Progenitor cell of endocrine pancreas (in vitro differentiated cells): ENCODE measurements at regions not wholly inside any gene's neighbourhood (a gene's known extent, or its start where the extent isn't known, plus 50 kb on each side); places are given as distances from the start of the nearest gene placed in this dataset.

Source experiments
- DNase-seq: peaks from one replicate; pipeline ENCODE4 v3.0.0; 2021; ENCODE audit warnings: low spot score; ENCODE audit not compliant: unreplicated experiment
- H3K27ac Mint-ChIP-seq: 2 replicates; pipeline ENCODE4 v1.8.0; 2021; ENCODE audit warnings: mild to moderate bottlenecking, moderate library complexity, mixed read lengths
- H3K27me3 Mint-ChIP-seq: 2 replicates; pipeline ENCODE4 v1.8.0; 2021; ENCODE audit warnings: mixed read lengths
- H3K36me3 Mint-ChIP-seq: 2 replicates; pipeline ENCODE4 v1.8.0; 2022; ENCODE audit warnings: mixed read lengths; ENCODE audit not compliant: insufficient read depth
- H3K4me1 Mint-ChIP-seq: 2 replicates; pipeline ENCODE4 v1.8.0; 2021; ENCODE audit warnings: low read depth, mixed read lengths
- H3K4me3 Mint-ChIP-seq: 2 replicates; pipeline ENCODE4 v1.8.0; 2021; ENCODE audit warnings: low read depth, mild to moderate bottlenecking, moderate library complexity, mixed read lengths
- H3K9me3 Mint-ChIP-seq: 2 replicates; pipeline ENCODE4 v1.8.0; 2021; ENCODE audit warnings: low read depth, mixed read lengths
- TF ChIP-seq, protein P1 (sequence below): fragments of 200-600 bp; sonication (generic); IDR thresholded peaks from one replicate; pipeline ENCODE4 v1.5.0; 2021; ENCODE audit warnings: antibody characterized with exemption, mild to moderate bottlenecking; ENCODE audit not compliant: unreplicated experiment

DNA sequence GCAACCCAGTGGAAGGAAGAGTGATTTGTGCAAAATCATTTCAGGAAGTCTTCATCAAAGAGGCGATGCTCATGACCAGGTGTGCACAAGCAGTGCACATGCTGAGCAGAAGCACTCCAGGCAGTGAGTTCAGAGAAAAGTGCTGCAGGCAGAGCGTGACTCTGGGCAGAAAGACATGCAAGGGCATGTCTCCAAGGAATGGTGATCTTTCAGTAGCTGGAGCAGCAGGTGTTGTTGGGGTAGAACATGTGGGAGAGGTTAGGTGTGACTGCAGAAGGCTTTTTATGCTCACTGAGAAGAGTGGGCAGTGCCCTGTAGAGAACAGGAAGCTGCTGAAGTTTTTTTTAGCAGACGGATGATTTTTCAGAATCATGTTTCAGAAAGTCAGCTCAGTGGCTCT is 545.4 kb upstream of the TLE4 start:
- H3K4me1 Mint-ChIP-seq: no peaks in the 10 kb centered on the region
- DNase-seq: no peak
- no peaks in the 10 kb centered on the region for H3K36me3 Mint-ChIP-seq
- H3K27me3 Mint-ChIP-seq: peaks cover 6% of the 10 kb centered on the region
- no peak overlapping the region for H3K27ac Mint-ChIP-seq
- TF ChIP-seq, protein P1, sequence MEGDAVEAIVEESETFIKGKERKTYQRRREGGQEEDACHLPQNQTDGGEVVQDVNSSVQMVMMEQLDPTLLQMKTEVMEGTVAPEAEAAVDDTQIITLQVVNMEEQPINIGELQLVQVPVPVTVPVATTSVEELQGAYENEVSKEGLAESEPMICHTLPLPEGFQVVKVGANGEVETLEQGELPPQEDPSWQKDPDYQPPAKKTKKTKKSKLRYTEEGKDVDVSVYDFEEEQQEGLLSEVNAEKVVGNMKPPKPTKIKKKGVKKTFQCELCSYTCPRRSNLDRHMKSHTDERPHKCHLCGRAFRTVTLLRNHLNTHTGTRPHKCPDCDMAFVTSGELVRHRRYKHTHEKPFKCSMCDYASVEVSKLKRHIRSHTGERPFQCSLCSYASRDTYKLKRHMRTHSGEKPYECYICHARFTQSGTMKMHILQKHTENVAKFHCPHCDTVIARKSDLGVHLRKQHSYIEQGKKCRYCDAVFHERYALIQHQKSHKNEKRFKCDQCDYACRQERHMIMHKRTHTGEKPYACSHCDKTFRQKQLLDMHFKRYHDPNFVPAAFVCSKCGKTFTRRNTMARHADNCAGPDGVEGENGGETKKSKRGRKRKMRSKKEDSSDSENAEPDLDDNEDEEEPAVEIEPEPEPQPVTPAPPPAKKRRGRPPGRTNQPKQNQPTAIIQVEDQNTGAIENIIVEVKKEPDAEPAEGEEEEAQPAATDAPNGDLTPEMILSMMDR: no peak
- no peak overlapping the region for H3K4me3 Mint-ChIP-seq
- no peaks in the 10 kb centered on the region for H3K9me3 Mint-ChIP-seq

DNA sequence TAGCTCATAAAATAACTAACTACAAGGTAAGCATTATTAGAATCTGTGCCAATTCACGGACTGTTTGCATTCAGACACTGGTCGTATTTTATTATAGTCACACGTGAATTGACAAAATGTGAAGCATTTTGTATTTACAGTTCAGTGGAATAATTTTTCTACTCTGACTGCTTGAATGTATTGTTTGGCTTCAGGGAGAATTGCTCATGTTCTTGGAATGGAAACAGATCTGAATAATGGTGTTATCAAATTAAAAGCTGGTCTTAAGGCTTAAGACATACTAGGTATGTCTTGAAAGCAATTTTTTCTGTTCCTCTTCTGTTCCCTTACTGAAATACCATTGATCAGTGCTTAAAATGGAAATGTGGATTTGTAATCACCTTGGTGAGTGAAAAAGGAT is 543.7 kb upstream of the TLE4 start:
- TF ChIP-seq, protein P1: no peak
- H3K27ac Mint-ChIP-seq: no peak overlapping the region
- DNase-seq: no peak
- no peaks in the 10 kb centered on the region for H3K36me3 Mint-ChIP-seq
- no peaks in the 10 kb centered on the region for H3K9me3 Mint-ChIP-seq
- H3K27me3 Mint-ChIP-seq: peaks cover 6% of the 10 kb centered on the region
- no peaks in the 10 kb centered on the region for H3K4me1 Mint-ChIP-seq
- H3K4me3 Mint-ChIP-seq: no peak overlapping the region

DNA sequence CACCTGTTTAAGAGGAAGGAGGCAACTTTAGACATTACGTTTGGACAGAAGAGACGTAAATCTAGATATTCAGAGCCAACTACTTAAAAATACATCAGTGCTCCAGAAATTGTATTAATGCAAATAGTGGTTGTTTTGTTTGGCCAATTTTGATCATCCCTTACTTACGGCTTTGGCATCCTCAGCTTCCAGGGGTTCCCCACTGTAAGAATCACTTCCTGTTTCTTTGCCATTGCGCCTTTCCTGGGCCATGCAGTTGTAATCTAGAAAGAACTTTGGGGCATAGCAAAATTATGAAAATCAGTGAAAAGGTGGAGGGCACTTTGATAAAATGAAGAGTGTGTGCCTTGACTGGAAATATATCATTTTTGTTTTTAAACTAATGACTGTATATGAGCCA is 537.2 kb upstream of the TLE4 start:
- Mint-ChIP-seq H3K4me1 (no peaks in the 10 kb centered on the region), H3K9me3 (peaks cover 4% of the 10 kb centered on the region), H3K27me3 (no peaks in the 10 kb centered on the region), H3K27ac (no peak overlapping the region), H3K4me3 (no peak overlapping the region), H3K36me3 (no peaks in the 10 kb centered on the region)
- DNase-seq: no peak
- TF ChIP-seq, protein P1: no peak

DNA sequence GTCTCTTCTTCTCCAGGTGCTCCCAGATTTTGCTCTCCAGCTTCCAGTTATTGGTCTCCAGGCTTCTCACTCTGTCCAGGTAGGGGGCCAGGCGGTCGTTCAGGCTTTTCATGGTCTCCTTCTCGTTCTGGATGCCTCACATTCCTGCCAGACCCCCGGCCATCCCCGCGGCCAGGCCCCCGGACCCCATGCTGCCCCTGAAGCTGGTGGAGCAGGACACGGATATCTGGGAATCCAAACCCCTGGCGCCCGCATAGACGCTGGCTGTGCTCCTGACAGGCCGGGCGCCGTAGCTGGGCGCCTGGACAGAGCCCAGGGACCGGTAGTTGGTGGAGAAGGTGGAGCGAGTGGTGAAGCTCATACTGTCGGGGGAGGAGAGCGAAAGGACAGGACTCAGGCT is 534.4 kb upstream of the TLE4 start:
- TF ChIP-seq, protein P1: no peak
- Mint-ChIP-seq H3K4me1 (no peaks in the 10 kb centered on the region), H3K36me3 (no peaks in the 10 kb centered on the region), H3K27ac (no peak overlapping the region), H3K4me3 (no peak overlapping the region), H3K27me3 (no peaks in the 10 kb centered on the region), H3K9me3 (peaks cover 4% of the 10 kb centered on the region)
- DNase-seq: no peak

DNA sequence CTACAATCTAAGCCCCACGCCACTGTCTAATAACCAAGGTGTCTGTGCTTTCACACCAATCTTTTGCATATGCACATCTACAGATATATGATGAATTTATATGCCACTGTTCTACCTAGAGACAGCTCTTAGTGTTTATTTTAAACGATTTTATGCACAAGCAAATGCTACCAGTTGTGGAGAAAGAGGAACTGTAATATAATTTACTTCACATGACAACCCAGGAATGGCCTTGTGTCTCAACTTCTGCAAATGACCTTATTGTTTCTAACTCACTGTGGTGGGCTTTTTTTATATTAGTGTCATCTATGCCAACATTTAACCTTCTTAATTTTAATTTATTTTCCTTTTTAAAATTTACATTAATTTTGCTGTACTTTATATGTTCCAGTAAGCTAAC is 531.1 kb upstream of the TLE4 start:
- TF ChIP-seq, protein P1: no peak
- Mint-ChIP-seq H3K36me3 (no peaks in the 10 kb centered on the region), H3K27ac (no peak overlapping the region), H3K27me3 (no peaks in the 10 kb centered on the region), H3K4me3 (no peak overlapping the region), H3K4me1 (no peaks in the 10 kb centered on the region), H3K9me3 (no peaks in the 10 kb centered on the region)
- DNase-seq: no peak
